Naive thymus-derived CD4-positive, alpha-beta T cell (primary cell): ENCODE measurements at regions not wholly inside any gene's neighbourhood (a gene's known extent, or its start where the extent isn't known, plus 50 kb on each side); places are given as distances from the start of the nearest gene placed in this dataset.

Source experiments
- ATAC-seq: fragments of 150-1000 bp; cut with Tn5 transposase; 2 replicates; pipeline ENCODE4 v1.10.0; 2021; ENCODE audit warnings: mild to moderate bottlenecking, moderate library complexity
- CTCF ChIA-PET: fragments of 350-600 bp; sonication (Branson Sonifier 250); formaldehyde crosslinking; loops from one replicate; lab custom pipeline; 2021; ENCODE audit warnings: antibody characterized with exemption; lab: Charles Lee
- POLR2A ChIA-PET: fragments of 350-600 bp; sonication (Branson Sonifier 250); formaldehyde crosslinking; loops from one replicate; lab custom pipeline; 2021; ENCODE audit warnings: antibody characterized with exemption, inconsistent platforms; lab: Charles Lee
- DNase-seq, 9 donors: peaks; one replicate each; pipeline versions ENCODE4 v3.0.0 to v3.0.0-alpha.2; 2020 to 2022; ENCODE audit warnings: mixed read lengths in 1 of 9
- H3K27ac ChIP-seq: one replicate; pipeline ENCODE4 v1.7.0; 2013; ENCODE audit warnings: mild to moderate bottlenecking, low read depth, low read length, moderate library complexity
- H3K27me3 ChIP-seq, 2 donors: one replicate each; pipeline ENCODE4 v1.7.0; 2013; ENCODE audit warnings: low read length in 2 of 2, mild to moderate bottlenecking in 2 of 2, moderate library complexity in 2 of 2; ENCODE audit not compliant: control insufficient read depth in 2 of 2, insufficient read depth in 2 of 2
- H3K36me3 ChIP-seq, 3 experiments: 1 replicate in 2 of 3; 2 replicates in 1 of 3; pipeline ENCODE4 v1.7.0; 2013; ENCODE audit warnings: low read length in 3 of 3, mild to moderate bottlenecking in 3 of 3, moderate library complexity in 1 of 3; ENCODE audit not compliant: insufficient read depth in 3 of 3, control insufficient read depth in 2 of 3
- H3K4me1 ChIP-seq, 2 donors: one replicate each; pipeline ENCODE4 v1.7.0; 2013; ENCODE audit warnings: low read length in 2 of 2, mild to moderate bottlenecking in 2 of 2, moderate library complexity in 1 of 2; ENCODE audit not compliant: control insufficient read depth in 2 of 2, insufficient read depth in 2 of 2
- H3K4me3 ChIP-seq: 2 replicates; pipeline ENCODE4 v1.7.0; 2013; ENCODE audit warnings: mild to moderate bottlenecking, low read length
- H3K9me3 ChIP-seq, 3 experiments: 1 replicate in 2 of 3; 2 replicates in 1 of 3; pipeline ENCODE4 v1.7.0; 2013; ENCODE audit warnings: low read length in 3 of 3; ENCODE audit not compliant: control insufficient read depth in 2 of 3
- H3K27ac Mint-ChIP-seq, 9 donors: one replicate each; pipeline ENCODE4 v1.8.0; 2020 to 2022; ENCODE audit warnings: mixed read lengths in 9 of 9, mild to moderate bottlenecking in 8 of 9, moderate library complexity in 5 of 9, inconsistent platforms in 2 of 9
- H3K27me3 Mint-ChIP-seq, 5 donors: one replicate each; pipeline ENCODE4 v1.8.0; 2021 to 2022; ENCODE audit warnings: mixed read lengths in 5 of 5, mild to moderate bottlenecking in 1 of 5
- H3K36me3 Mint-ChIP-seq, 5 donors: one replicate each; pipeline ENCODE4 v1.8.0; 2020 to 2022; ENCODE audit warnings: mixed read lengths in 5 of 5, mild to moderate bottlenecking in 3 of 5, inconsistent platforms in 1 of 5
- H3K4me1 Mint-ChIP-seq, 7 donors: one replicate each; pipeline ENCODE4 v1.8.0; 2020 to 2022; ENCODE audit warnings: mixed read lengths in 7 of 7, mild to moderate bottlenecking in 3 of 7, inconsistent platforms in 1 of 7
- H3K4me3 Mint-ChIP-seq, 10 donors: one replicate each; pipeline ENCODE4 v1.8.0; 2020 to 2022; ENCODE audit warnings: mild to moderate bottlenecking in 10 of 10, mixed read lengths in 10 of 10, moderate library complexity in 6 of 10, inconsistent platforms in 2 of 10
- H3K9me3 Mint-ChIP-seq, 11 donors: one replicate each; pipeline ENCODE4 v1.8.0; 2020 to 2022; ENCODE audit warnings: mixed read lengths in 11 of 11, mild to moderate bottlenecking in 4 of 11, inconsistent platforms in 1 of 11, moderate library complexity in 1 of 11
- intact Hi-C, 2 donors: fragments of 100-400 bp; cut with micrococcal nuclease; formaldehyde crosslinking; loops; one replicate each; pipeline ENCODE4 v1.15.1; 2023

DNA sequence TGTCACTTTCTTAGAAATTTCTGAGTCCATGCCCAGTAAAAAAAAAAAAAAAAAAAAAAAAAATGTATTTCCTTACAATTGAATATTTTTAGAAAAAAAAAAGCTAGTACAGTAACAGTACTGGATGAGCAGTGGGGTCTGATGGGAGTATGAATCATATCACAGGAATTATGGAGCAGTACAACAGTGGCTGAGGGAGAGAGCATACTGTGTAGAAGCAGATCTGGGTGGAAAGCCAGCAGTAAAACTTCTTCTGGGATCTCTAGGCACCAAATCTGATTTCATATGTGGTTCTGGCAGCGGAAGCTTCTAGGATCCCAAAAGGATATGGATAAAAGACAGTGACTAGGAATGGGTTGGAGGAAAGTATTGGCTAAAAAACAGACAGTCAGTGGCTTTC, 414.9 kb upstream of the FSHR start:
- Histone ChIP-seq H3K27me3 (no peaks in the 10 kb centered on the region), H3K4me3 (no peak overlapping the region), H3K9me3 (no peaks in the 10 kb centered on the region), H3K36me3 (no peaks in the 10 kb centered on the region), H3K4me1 (no peaks in the 10 kb centered on the region), H3K27ac (no peak overlapping the region)
- ChIA-PET CTCF (no interaction called here), POLR2A (interaction anchor here (0.7 kb wide), 1 partner anchor 540 kb away, joined by 6 read pairs; no protein-coding TSS in a partner anchor)
- H3K27ac Mint-ChIP-seq, result no peak overlapping the region
- ATAC-seq (no peak), DNase-seq (no peak)
- intact Hi-C loops, result no loop called here
- H3K36me3 Mint-ChIP-seq, result no peaks in the 10 kb centered on the region
- H3K27me3 Mint-ChIP-seq, result no peaks in the 10 kb centered on the region
- H3K4me3 Mint-ChIP-seq, result no peak overlapping the region
- H3K4me1 Mint-ChIP-seq, result no peaks in the 10 kb centered on the region
- H3K9me3 Mint-ChIP-seq, result peaks cover 0 to 20% (median 5%) of the 10 kb centered on the region in 11 donors

DNA sequence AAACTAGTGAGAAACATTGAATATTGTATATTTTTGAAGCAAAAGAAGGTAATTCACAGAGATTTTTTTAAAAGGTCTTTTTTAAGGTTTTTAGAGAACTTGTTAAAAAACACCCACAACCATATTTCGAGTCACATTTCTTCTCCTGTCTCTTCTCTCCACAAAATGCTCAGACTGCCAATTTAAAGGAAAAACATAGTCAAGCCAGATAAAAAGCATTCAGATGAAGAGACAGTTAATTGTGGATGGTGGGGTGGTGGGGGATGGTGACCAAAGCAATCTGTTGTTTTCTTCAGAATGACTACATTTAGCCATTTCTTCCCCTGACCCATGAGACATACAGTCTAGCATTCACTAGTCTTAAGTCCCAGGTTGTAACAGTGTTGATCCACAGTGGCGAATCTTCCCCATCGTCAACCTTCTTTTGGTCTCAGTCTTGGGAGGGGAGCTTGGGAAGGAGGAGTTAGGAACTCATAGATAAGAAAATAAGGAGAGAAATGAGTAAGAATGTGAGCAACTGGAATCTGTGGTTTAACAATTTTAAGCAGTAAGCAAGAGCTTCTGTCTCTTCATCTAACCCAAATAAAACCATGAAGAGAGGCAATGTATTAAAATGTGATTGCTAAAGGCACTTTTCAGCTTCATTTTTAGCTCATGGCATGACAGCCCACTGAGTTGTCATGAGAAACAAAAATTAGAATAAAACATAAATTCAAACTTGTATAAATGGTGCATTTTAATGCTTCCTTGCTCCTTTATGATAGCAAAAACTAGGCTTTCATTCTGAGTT, 413.7 kb upstream of the FSHR start:
- ChIA-PET CTCF (no interaction called here), POLR2A (no interaction called here)
- no peaks in the 10 kb centered on the region for H3K36me3 Mint-ChIP-seq

DNA sequence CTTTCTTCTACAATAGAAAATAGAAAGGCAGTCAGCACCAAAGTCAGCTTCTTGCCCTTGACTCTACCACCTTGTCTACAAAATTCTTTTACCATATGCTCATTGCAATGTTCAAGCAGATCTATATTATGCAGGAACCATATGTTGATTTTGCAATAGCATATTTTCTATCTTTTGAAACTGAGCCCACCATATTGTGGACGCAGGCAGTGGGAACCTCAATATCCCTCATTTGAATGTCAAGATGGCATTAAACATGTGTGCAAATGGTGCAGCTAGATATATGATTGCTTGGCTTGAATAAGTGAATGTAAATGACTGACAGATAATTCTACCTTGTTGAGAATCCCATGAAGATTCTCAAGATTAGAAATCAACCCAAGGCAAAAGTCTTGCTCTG, 412.7 kb upstream of the FSHR start:
- H3K36me3 ChIP-seq, result no peaks in the 10 kb centered on the region
- H3K27me3 ChIP-seq, result no peaks in the 10 kb centered on the region
- ChIA-PET POLR2A (no interaction called here), CTCF (no interaction called here)
- H3K4me3 Mint-ChIP-seq, result no peak overlapping the region
- no peaks in the 10 kb centered on the region for H3K27me3 Mint-ChIP-seq
- H3K27ac Mint-ChIP-seq, result no peak overlapping the region
- H3K4me3 ChIP-seq, result no peak overlapping the region
- intact Hi-C loops, result no loop called here
- H3K9me3 Mint-ChIP-seq, result peaks cover 0 to 10% (median 3%) of the 10 kb centered on the region in 11 donors
- H3K36me3 Mint-ChIP-seq, result no peaks in the 10 kb centered on the region
- no peak overlapping the region for H3K27ac ChIP-seq
- no peaks in the 10 kb centered on the region for H3K4me1 ChIP-seq
- no peaks in the 10 kb centered on the region for H3K9me3 ChIP-seq
- H3K4me1 Mint-ChIP-seq, result no peaks in the 10 kb centered on the region
- ATAC-seq (no peak), DNase-seq (no peak)

More for the DNA sequence above, 413.7 kb upstream of the FSHR start:
- Mint-ChIP-seq H3K27ac (no peak overlapping the region), H3K4me3 (no peak overlapping the region), H3K4me1 (no peaks in the 10 kb centered on the region), H3K9me3 (peaks cover 0 to 15% (median 3%) of the 10 kb centered on the region in 11 donors), H3K27me3 (no peaks in the 10 kb centered on the region)
- Histone ChIP-seq H3K27ac (no peak overlapping the region), H3K4me3 (no peak overlapping the region), H3K27me3 (no peaks in the 10 kb centered on the region), H3K4me1 (no peaks in the 10 kb centered on the region), H3K36me3 (no peaks in the 10 kb centered on the region), H3K9me3 (no peaks in the 10 kb centered on the region)
- DNase-seq (no peak), ATAC-seq (no peak)
- intact Hi-C loops, result no loop called here

DNA sequence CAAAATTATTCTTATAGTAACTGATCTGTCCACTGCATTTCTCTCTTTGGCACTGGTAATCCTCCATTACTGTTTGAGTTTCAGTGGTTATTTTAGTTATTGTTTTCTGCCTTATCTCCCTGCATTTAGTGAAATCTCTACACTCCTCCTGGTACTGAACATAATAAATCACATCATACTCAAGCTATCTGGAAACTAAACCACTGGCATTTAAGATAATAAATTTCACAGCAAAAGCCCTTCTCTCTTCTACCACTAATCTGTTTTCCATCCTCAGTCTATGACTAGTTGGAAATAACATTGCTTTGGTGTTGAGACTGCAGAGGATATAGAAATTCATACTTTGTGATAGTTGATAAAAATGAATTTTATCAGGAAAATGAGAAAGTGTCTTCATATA, 399.3 kb upstream of the FSHR start:
- no peak overlapping the region for H3K27ac Mint-ChIP-seq
- no peak for ATAC-seq
- POLR2A ChIA-PET, result no interaction called here

DNA sequence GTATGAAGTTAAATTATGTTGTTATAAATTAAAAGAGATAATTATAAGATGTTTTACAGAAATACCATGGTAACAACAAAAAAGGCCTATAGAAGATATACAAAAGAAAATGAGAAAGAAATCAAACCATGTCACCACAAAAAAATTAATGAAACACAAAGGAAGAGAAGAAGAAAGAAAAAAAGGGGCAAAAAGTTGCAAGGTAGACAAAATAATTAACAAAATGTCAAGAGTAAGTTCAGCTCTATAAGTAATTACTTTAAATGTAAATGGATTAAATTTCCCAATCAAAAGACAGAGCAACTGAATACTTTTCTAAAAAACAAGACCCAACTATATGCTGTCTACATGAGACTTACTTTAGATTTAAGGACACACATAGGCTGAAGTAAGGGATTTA, 378.4 kb upstream of the FSHR start:
- H3K4me3 Mint-ChIP-seq, result no peak overlapping the region
- Histone ChIP-seq H3K27me3 (no peaks in the 10 kb centered on the region), H3K36me3 (no peaks in the 10 kb centered on the region), H3K4me1 (no peaks in the 10 kb centered on the region), H3K4me3 (no peak overlapping the region), H3K9me3 (peaks cover 0 to 6% (median 0%) of the 10 kb centered on the region in 3 experiments), H3K27ac (no peak overlapping the region)
- no peaks in the 10 kb centered on the region for H3K36me3 Mint-ChIP-seq
- POLR2A ChIA-PET, result no interaction called here
- no peak for DNase-seq
- peaks cover 5 to 43% (median 13%) of the 10 kb centered on the region in 11 donors for H3K9me3 Mint-ChIP-seq
- ATAC-seq, result no peak
- intact Hi-C loops, result no loop called here
- CTCF ChIA-PET, result no interaction called here
- H3K27ac Mint-ChIP-seq, result no peak overlapping the region
- H3K27me3 Mint-ChIP-seq, result no peaks in the 10 kb centered on the region
- no peaks in the 10 kb centered on the region for H3K4me1 Mint-ChIP-seq

More for the DNA sequence above, 399.3 kb upstream of the FSHR start:
- no peaks in the 10 kb centered on the region for H3K27me3 ChIP-seq
- no peaks in the 10 kb centered on the region for H3K9me3 ChIP-seq
- intact Hi-C loops, result no loop called here
- no peaks in the 10 kb centered on the region for H3K36me3 ChIP-seq
- H3K4me1 ChIP-seq, result no peaks in the 10 kb centered on the region
- no peaks in the 10 kb centered on the region for H3K4me1 Mint-ChIP-seq
- no peaks in the 10 kb centered on the region for H3K36me3 Mint-ChIP-seq
- DNase-seq, result no peak
- CTCF ChIA-PET, result no interaction called here
- no peaks in the 10 kb centered on the region for H3K27me3 Mint-ChIP-seq
- no peak overlapping the region for H3K4me3 ChIP-seq
- no peak overlapping the region for H3K4me3 Mint-ChIP-seq
- H3K9me3 Mint-ChIP-seq, result peaks cover 0 to 14% (median 4%) of the 10 kb centered on the region in 11 donors
- no peak overlapping the region for H3K27ac ChIP-seq

DNA sequence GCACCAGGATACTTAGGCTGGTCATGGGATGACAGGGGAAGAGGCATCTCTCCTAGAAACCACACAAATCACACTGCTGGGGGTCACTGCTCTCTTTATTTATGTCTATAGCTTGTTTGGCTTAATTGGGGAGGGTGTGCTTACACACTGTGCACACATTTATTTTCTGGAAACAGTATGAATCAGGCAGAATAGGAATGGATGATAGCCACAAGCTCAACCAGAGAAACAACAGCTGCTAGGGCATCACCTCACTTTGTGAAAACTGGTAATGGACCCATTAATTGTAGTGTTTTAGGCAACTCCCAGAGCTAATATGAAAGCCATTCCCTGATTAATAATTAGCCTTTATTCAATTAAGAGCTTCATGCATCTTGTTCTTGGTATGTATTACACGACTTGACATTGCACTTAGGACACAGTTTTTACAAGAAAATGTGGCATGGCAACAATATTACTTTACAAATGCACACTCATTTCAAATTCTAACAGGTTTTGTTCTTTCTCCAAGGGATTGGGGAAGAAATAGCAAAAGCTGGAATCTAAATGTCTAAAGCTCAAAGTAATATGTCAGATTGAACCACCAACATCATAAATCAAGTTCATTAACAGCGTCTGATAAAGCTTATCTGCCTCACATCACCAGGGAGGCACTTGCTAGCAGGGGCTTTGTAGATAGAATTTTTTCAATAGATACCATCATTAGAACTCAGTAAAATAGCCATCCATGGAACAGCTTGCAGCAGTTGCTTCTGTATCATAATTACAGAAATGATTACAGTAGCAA, 361.9 kb upstream of the FSHR start:
- no peak overlapping the region for H3K27ac Mint-ChIP-seq
- Histone ChIP-seq H3K27me3 (no peaks in the 10 kb centered on the region), H3K36me3 (no peaks in the 10 kb centered on the region), H3K9me3 (no peaks in the 10 kb centered on the region), H3K27ac (no peak overlapping the region), H3K4me1 (no peaks in the 10 kb centered on the region), H3K4me3 (no peak overlapping the region)
- ChIA-PET CTCF (no interaction called here), POLR2A (no interaction called here)
- H3K36me3 Mint-ChIP-seq, result no peaks in the 10 kb centered on the region
- intact Hi-C loops, result no loop called here
- no peak for ATAC-seq
- DNase-seq, result no peak
- H3K4me1 Mint-ChIP-seq, result no peaks in the 10 kb centered on the region
- no peak overlapping the region for H3K4me3 Mint-ChIP-seq
- peaks cover 0 to 15% (median 8%) of the 10 kb centered on the region in 11 donors for H3K9me3 Mint-ChIP-seq
- H3K27me3 Mint-ChIP-seq, result no peaks in the 10 kb centered on the region
